HCT116 (cell line): ENCODE measurements at regions not wholly inside any gene's neighbourhood (a gene's known extent, or its start where the extent isn't known, plus 50 kb on each side); places are given as distances from the start of the nearest gene placed in this dataset.

Experiments used
- ATAC-seq: fragments of 200-7000 bp; cut with Tn5 transposase; 2 replicates; pipeline ENCODE4 v1.9.1; 2020; ENCODE audit warnings: mild to moderate bottlenecking, moderate library complexity
- BruUV-seq: library from RNA; stranded (reverse); fragments of 400-500 nt; replicated peaks from 2 replicates; lab custom pipeline; 2021; lab: Mats Ljungman, UMichigan
- CTCF ChIA-PET: fragments of 300-600 bp; sonication (Branson Sonifier 250); formaldehyde crosslinking; loops from one replicate; lab custom pipeline; 2021; ENCODE audit warnings: antibody characterized with exemption; lab: Charles Lee
- POLR2A ChIA-PET: fragments of 300-600, 350-600 bp; sonication (Branson Sonifier 250); formaldehyde crosslinking; loops from one replicate; lab custom pipeline; 2021; ENCODE audit warnings: antibody characterized with exemption; lab: Charles Lee
- RAD21 ChIA-PET, 2 experiments: fragments of 300-600 bp; sonication (Branson Sonifier 250); formaldehyde crosslinking; loops; one replicate each; lab custom pipeline; 2023; ENCODE audit warnings: low total read pairs in 2 of 2; ENCODE audit not compliant: uncharacterized antibody in 2 of 2, unreplicated experiment in 2 of 2, low non-redundant PET in 1 of 2; lab: Charles Lee
- DNase-seq: peaks from one replicate; pipeline ENCODE4 v3.0.0-alpha.2; 2010; ENCODE audit warnings: low read depth, low spot score
- H2AFZ ChIP-seq: fragments of 200-600 bp; shearing (Covaris generic), sonication (generic); 2 replicates; pipeline ENCODE4 v1.6.1; 2017; ENCODE audit warnings: low read depth, mixed run types, mixed read lengths, antibody characterized with exemption, low read length; ENCODE audit not compliant: poor library complexity, severe bottlenecking
- H3K27ac ChIP-seq: 2 replicates; pipeline ENCODE4 v1.5.1; 2012; ENCODE audit warnings: low read depth, low read length
- H3K27me3 ChIP-seq: fragments of 200-600 bp; sonication (generic); 2 replicates; pipeline ENCODE4 v1.6.1; 2016; ENCODE audit warnings: mixed run types, low read length, mixed read lengths; ENCODE audit not compliant: insufficient read depth
- H3K36me3 ChIP-seq, 2 experiments: fragments of 200-500 bp in 1 of 2; fragments of 200-600 bp in 1 of 2; sonication (Bioruptor generic) in 1 of 2; sonication (generic) in 1 of 2; 2 replicates each; pipeline versions ENCODE4 v1.5.1 to v1.6.1; 2014 to 2016; ENCODE audit warnings: low read length in 2 of 2, inconsistent platforms in 1 of 2, mixed read lengths in 1 of 2, mixed run types in 1 of 2; ENCODE audit not compliant: insufficient read depth in 2 of 2, control insufficient read depth in 1 of 2
- H3K4me1 ChIP-seq, 2 experiments: fragments of 200-600 bp in 1 of 2; sonication (generic) in 1 of 2; 2 replicates each; pipeline versions ENCODE4 v1.5.1 to v1.6.1; 2012 to 2017; ENCODE audit warnings: low read length in 2 of 2, inconsistent platforms in 1 of 2, mild to moderate bottlenecking in 1 of 2, mixed read lengths in 1 of 2, mixed run types in 1 of 2, moderate library complexity in 1 of 2; ENCODE audit not compliant: insufficient read depth in 2 of 2, control insufficient read depth in 1 of 2
- H3K4me2 ChIP-seq: fragments of 200-600 bp; sonication (generic); 2 replicates; pipeline ENCODE4 v1.6.1; 2017; ENCODE audit warnings: mixed run types, low read length, mixed read lengths
- H3K4me3 ChIP-seq, 2 experiments: fragments of 200-600 bp in 1 of 2; sonication (generic) in 1 of 2; replicated peaks in 1 of 2; 2 replicates each; pipeline ENCODE4 v1.5.1; 2011 to 2016; ENCODE audit warnings: low read length in 2 of 2, control low read depth in 1 of 2, low read depth in 1 of 2, mild to moderate bottlenecking in 1 of 2, mixed read lengths in 1 of 2, mixed run types in 1 of 2
- H3K79me2 ChIP-seq: fragments of 200-600 bp; sonication (generic); 2 replicates; pipeline ENCODE4 v1.6.1; 2017; ENCODE audit warnings: mild to moderate bottlenecking, mixed run types, low read length, moderate library complexity, mixed read lengths; ENCODE audit not compliant: insufficient read depth
- H3K9ac ChIP-seq: fragments of 200-600 bp; sonication (generic); 2 replicates; pipeline ENCODE4 v1.6.1; 2016; ENCODE audit warnings: low read length, mixed read lengths
- H3K9me2 ChIP-seq: fragments of 200-600 bp; sonication (generic), shearing (Covaris generic); 2 replicates; pipeline ENCODE4 v1.6.1; 2017; ENCODE audit warnings: mixed run types, mild to moderate bottlenecking, moderate library complexity; ENCODE audit not compliant: insufficient read depth
- H3K9me3 ChIP-seq, 2 experiments: fragments of 200-500 bp in 1 of 2; fragments of 200-600 bp in 1 of 2; sonication (Bioruptor generic) in 1 of 2; sonication (generic) in 1 of 2; 2 replicates each; pipeline ENCODE4 v1.6.1; 2014 to 2017; ENCODE audit warnings: low read length in 2 of 2, mixed read lengths in 2 of 2, inconsistent platforms in 1 of 2, low read depth in 1 of 2, mild to moderate bottlenecking in 1 of 2, mixed run types in 1 of 2, moderate library complexity in 1 of 2; ENCODE audit not compliant: control insufficient read depth in 1 of 2, insufficient read depth in 1 of 2
- H4K20me1 ChIP-seq: fragments of 200-600 bp; sonication (generic), shearing (Covaris generic); 2 replicates; pipeline ENCODE4 v1.6.1; 2017; ENCODE audit warnings: mixed run types, mild to moderate bottlenecking, moderate library complexity; ENCODE audit not compliant: insufficient read depth
- ATF3 ChIP-seq: IDR thresholded peaks from 2 replicates; pipeline ENCODE4 v1.6.1; 2012
- CBX3 ChIP-seq: IDR thresholded peaks from 2 replicates; pipeline ENCODE4 v1.6.1; 2012; ENCODE audit warnings: low read depth
- CTCF ChIP-seq, 3 experiments: fragments of 200-600 bp in 1 of 3; sonication (generic) in 1 of 3; IDR thresholded peaks in 2 of 3; conservative IDR thresholded peaks in 1 of 3; 2 replicates each; pipeline ENCODE4 v1.5.1; 2012 to 2017; ENCODE audit warnings: low read depth in 2 of 3, low read length in 2 of 3, antibody characterized with exemption in 1 of 3, borderline replicate concordance in 1 of 3, control low read depth in 1 of 3, mild to moderate bottlenecking in 1 of 3, mixed read lengths in 1 of 3, mixed run types in 1 of 3, moderate library complexity in 1 of 3; ENCODE audit not compliant: insufficient read depth in 1 of 3
- SP1 ChIP-seq: IDR thresholded peaks from 2 replicates; pipeline ENCODE4 v1.6.1; 2012; ENCODE audit warnings: low read depth
- SRF ChIP-seq: IDR thresholded peaks from 2 replicates; pipeline ENCODE4 v1.6.1; 2012; ENCODE audit warnings: low read depth
- YY1 ChIP-seq: IDR thresholded peaks from 2 replicates; pipeline ENCODE4 v1.6.1; 2011; ENCODE audit warnings: low read length, low read depth, moderate library complexity, mild to moderate bottlenecking; ENCODE audit not compliant: insufficient replicate concordance; ENCODE audit errors: extremely low read depth
- ZBTB33 ChIP-seq: IDR thresholded peaks from 2 replicates; pipeline ENCODE4 v1.6.1; 2011; ENCODE audit warnings: mild to moderate bottlenecking, low read length, moderate library complexity; ENCODE audit not compliant: insufficient replicate concordance; ENCODE audit errors: extremely low read depth
- intact Hi-C: fragments of 100-400 bp; cut with micrococcal nuclease; formaldehyde crosslinking; loops from 2 replicates; pipeline ENCODE4 v1.10.0; 2022

GRCh38 chr18:56391931-56392590 is 246.3 kb downstream of the TXNL1 start:
- POLR2A ChIA-PET: no interaction called here
- H2AFZ ChIP-seq: no peak overlapping the region
- H3K36me3 ChIP-seq: no peaks in the 10 kb centered on the region
- H3K27me3 ChIP-seq: no peaks in the 10 kb centered on the region
- no peaks in the 10 kb centered on the region for H4K20me1 ChIP-seq
- H3K4me3 ChIP-seq: no peak overlapping the region
- CTCF ChIA-PET: no interaction called here
- no peak for DNase-seq
- RAD21 ChIA-PET: no interaction called here
- intact Hi-C loops: no loop called here
- no peak for ATAC-seq
- no peaks in the 10 kb centered on the region for H3K4me1 ChIP-seq
- H3K4me2 ChIP-seq: no peak overlapping the region
- TF ChIP-seq CBX3 (no peak), ATF3 (no peak), CTCF (IDR thresholded peaks at IDR 0.05 in 2 of 3, conservative IDR thresholded peaks at IDR 0.05 in 1 of 3; ENCODE audit: borderline replicate concordance in 1 of 3, insufficient read depth in 1 of 3, low read depth in 2 of 3, low read length in 2 of 3) (no peak), SRF (no peak), SP1 (no peak), ZBTB33 (no peak), YY1 (no peak)
- no peaks in the 10 kb centered on the region for H3K79me2 ChIP-seq
- no peaks in the 10 kb centered on the region; a peak in 1 of 4 replicates for H3K9me3 ChIP-seq
- no peak overlapping the region for H3K27ac ChIP-seq
- H3K9me2 ChIP-seq: no peaks in the 10 kb centered on the region
- H3K9ac ChIP-seq: no peak overlapping the region
- no TSS peak for BruUV-seq
